Natural killer cell (primary cell): ENCODE measurements at regions not wholly inside any gene's neighbourhood (a gene's known extent, or its start where the extent isn't known, plus 50 kb on each side); places are given as distances from the start of the nearest gene placed in this dataset.
"Not testable (repeated sequence)": the region's sequence is repeated elsewhere in the genome, so short reads cannot be mapped to it uniquely, and the experiment has no call there.

Experiments
- ATAC-seq, 3 donors: fragments of 150-1000 bp in 2 of 3; fragments of 200-7000 bp in 1 of 3; cut with Tn5 transposase; 1 replicate in 1 of 3; 2 replicates in 2 of 3; pipeline ENCODE4 v1.10.0; 2021; ENCODE audit warnings: mild to moderate bottlenecking in 2 of 3, moderate library complexity in 2 of 3
- DNase-seq, 2 donors: peaks; one replicate each; pipeline versions ENCODE4 v3.0.0 to v3.0.0-alpha.2; 2013 to 2021; ENCODE audit warnings: mixed read lengths in 1 of 2
- H3K27ac ChIP-seq: one replicate; pipeline ENCODE4 v1.5.1; 2013; ENCODE audit warnings: mild to moderate bottlenecking, low read length
- H3K27me3 ChIP-seq: one replicate; pipeline ENCODE4 v1.6.1; 2013; ENCODE audit warnings: low read length; ENCODE audit not compliant: control insufficient read depth, insufficient read depth
- H3K36me3 ChIP-seq: one replicate; pipeline ENCODE4 v1.6.1; 2013; ENCODE audit warnings: low read length; ENCODE audit not compliant: control insufficient read depth, insufficient read depth
- H3K4me1 ChIP-seq: one replicate; pipeline ENCODE4 v1.6.1; 2013; ENCODE audit warnings: low read length; ENCODE audit not compliant: control insufficient read depth, insufficient read depth
- H3K4me3 ChIP-seq: one replicate; pipeline ENCODE4 v1.5.1; 2013; ENCODE audit warnings: low read length
- H3K9me3 ChIP-seq: one replicate; pipeline ENCODE4 v1.6.1; 2013; ENCODE audit warnings: low read length; ENCODE audit not compliant: control insufficient read depth, insufficient read depth
- H3K27ac Mint-ChIP-seq, 2 donors: one replicate each; pipeline ENCODE4 v1.8.0; 2022; ENCODE audit warnings: mild to moderate bottlenecking in 2 of 2, mixed read lengths in 2 of 2, moderate library complexity in 1 of 2
- H3K27me3 Mint-ChIP-seq, 2 donors: one replicate each; pipeline ENCODE4 v1.8.0; 2022; ENCODE audit warnings: low read depth in 2 of 2, mixed read lengths in 2 of 2
- H3K36me3 Mint-ChIP-seq: one replicate; pipeline ENCODE4 v1.8.0; 2022; ENCODE audit warnings: mixed read lengths
- H3K4me1 Mint-ChIP-seq, 2 donors: one replicate each; pipeline ENCODE4 v1.8.0; 2022; ENCODE audit warnings: mixed read lengths in 2 of 2
- H3K4me3 Mint-ChIP-seq: one replicate; pipeline ENCODE4 v1.8.0; 2022; ENCODE audit warnings: mild to moderate bottlenecking, moderate library complexity, mixed read lengths
- H3K9me3 Mint-ChIP-seq, 2 donors: one replicate each; pipeline ENCODE4 v1.8.0; 2022; ENCODE audit warnings: mixed read lengths in 2 of 2
- WGBS: methylation state at CpG from one replicate; pipeline ENCODE4 v1.1.7; 2013; ENCODE audit warnings: missing lambda C conversion rate; ENCODE audit not compliant: insufficient coverage; 5-methylcytosine and 5-hydroxymethylcytosine counted together
- intact Hi-C: fragments of 100-400 bp; cut with micrococcal nuclease; formaldehyde crosslinking; loops from one replicate; pipeline ENCODE4 v1.14.2; 2022
- TF ChIP-seq, protein P1 (sequence below): fragments of 200-600 bp; IDR thresholded peaks from one replicate; pipeline ENCODE4 v1.8.0; 2022; ENCODE audit warnings: antibody characterized with exemption

- no peak overlapping the region for H3K4me3 Mint-ChIP-seq
- TF ChIP-seq, protein P1, sequence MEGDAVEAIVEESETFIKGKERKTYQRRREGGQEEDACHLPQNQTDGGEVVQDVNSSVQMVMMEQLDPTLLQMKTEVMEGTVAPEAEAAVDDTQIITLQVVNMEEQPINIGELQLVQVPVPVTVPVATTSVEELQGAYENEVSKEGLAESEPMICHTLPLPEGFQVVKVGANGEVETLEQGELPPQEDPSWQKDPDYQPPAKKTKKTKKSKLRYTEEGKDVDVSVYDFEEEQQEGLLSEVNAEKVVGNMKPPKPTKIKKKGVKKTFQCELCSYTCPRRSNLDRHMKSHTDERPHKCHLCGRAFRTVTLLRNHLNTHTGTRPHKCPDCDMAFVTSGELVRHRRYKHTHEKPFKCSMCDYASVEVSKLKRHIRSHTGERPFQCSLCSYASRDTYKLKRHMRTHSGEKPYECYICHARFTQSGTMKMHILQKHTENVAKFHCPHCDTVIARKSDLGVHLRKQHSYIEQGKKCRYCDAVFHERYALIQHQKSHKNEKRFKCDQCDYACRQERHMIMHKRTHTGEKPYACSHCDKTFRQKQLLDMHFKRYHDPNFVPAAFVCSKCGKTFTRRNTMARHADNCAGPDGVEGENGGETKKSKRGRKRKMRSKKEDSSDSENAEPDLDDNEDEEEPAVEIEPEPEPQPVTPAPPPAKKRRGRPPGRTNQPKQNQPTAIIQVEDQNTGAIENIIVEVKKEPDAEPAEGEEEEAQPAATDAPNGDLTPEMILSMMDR: no peak
- Histone ChIP-seq H3K4me1 (no peaks in the 10 kb centered on the region), H3K36me3 (no peaks in the 10 kb centered on the region), H3K27ac (no peak overlapping the region), H3K9me3 (no peaks in the 10 kb centered on the region), H3K27me3 (no peaks in the 10 kb centered on the region), H3K4me3 (no peak overlapping the region)
- intact Hi-C loops: no loop called here
- no peaks in the 10 kb centered on the region for H3K9me3 Mint-ChIP-seq
- H3K36me3 Mint-ChIP-seq: no peaks in the 10 kb centered on the region
- ATAC-seq: no peak
- DNase-seq: no peak
- no peak overlapping the region for H3K27ac Mint-ChIP-seq
- no peaks in the 10 kb centered on the region for H3K4me1 Mint-ChIP-seq
- H3K27me3 Mint-ChIP-seq: peaks cover 14 to 61% of the 10 kb centered on the region in 2 donors
- WGBS: 77% methylated on average over 1 of the region's 1 CpG
These were observed 266.3 kb upstream of the AGAP1 start for GRCh38 chr2:235227590-235227989.

- H3K4me3 Mint-ChIP-seq, H3K9me3 ChIP-seq, H3K27me3 ChIP-seq, H3K4me3 ChIP-seq, H3K27ac ChIP-seq, ATAC-seq, H3K4me1 Mint-ChIP-seq, H3K36me3 ChIP-seq, H3K4me1 ChIP-seq, H3K27ac Mint-ChIP-seq, intact Hi-C loops, H3K36me3 Mint-ChIP-seq, DNase-seq, H3K9me3 Mint-ChIP-seq: not testable (repeated sequence)
- peaks cover 14 to 61% of the 10 kb centered on the region in 2 donors for H3K27me3 Mint-ChIP-seq
- WGBS: 80% methylated on average over 3 of the region's 3 CpGs
These were observed 265.4 kb upstream of the AGAP1 start for GRCh38 chr2:235228422-235228821.

DNA sequence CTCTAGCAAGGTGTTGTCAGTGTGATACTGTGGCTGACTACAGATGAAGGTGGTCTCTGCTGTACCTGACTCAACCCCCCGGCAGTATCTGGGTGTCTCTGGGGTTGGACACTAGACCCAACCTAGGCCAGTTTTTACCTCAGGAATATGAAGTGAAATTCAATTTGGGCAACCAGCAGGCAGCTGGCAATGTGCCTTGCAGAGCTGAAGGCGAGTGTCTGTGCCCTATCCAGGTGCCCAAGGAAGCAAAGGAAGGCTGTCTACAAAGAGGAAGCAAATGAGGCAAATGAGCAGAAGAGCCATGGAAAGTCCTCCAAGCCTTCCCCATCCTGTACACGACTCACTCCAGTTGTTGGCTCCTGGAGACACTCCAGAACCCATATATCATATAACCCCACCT is 264.6 kb upstream of the AGAP1 start:
- Mint-ChIP-seq H3K27me3 (peaks cover 14 to 53% of the 10 kb centered on the region in 2 donors), H3K36me3 (no peaks in the 10 kb centered on the region), H3K4me1 (no peaks in the 10 kb centered on the region), H3K27ac (no peak overlapping the region), H3K9me3 (no peaks in the 10 kb centered on the region), H3K4me3 (no peak overlapping the region)
- intact Hi-C loops: no loop called here
- no peak for ATAC-seq
- TF ChIP-seq, protein P1: no peak
- Histone ChIP-seq H3K4me3 (no peak overlapping the region), H3K36me3 (no peaks in the 10 kb centered on the region), H3K27me3 (no peaks in the 10 kb centered on the region), H3K9me3 (no peaks in the 10 kb centered on the region), H3K4me1 (no peaks in the 10 kb centered on the region), H3K27ac (no peak overlapping the region)
- 44% methylated on average over 3 of the region's 3 CpGs for WGBS
- DNase-seq: no peak

- no peak overlapping the region for H3K27ac ChIP-seq
- ATAC-seq (no peak), DNase-seq (no peak)
- H3K36me3 ChIP-seq: no peaks in the 10 kb centered on the region
- H3K4me3 Mint-ChIP-seq: no peak overlapping the region
- TF ChIP-seq, protein P1: no peak
- H3K27me3 ChIP-seq: no peaks in the 10 kb centered on the region
- peaks cover 17 to 47% of the 10 kb centered on the region in 2 donors for H3K27me3 Mint-ChIP-seq
- H3K4me3 ChIP-seq: no peak overlapping the region
- intact Hi-C loops: no loop called here
- no peaks in the 10 kb centered on the region for H3K9me3 ChIP-seq
- H3K36me3 Mint-ChIP-seq: no peaks in the 10 kb centered on the region
- no peaks in the 10 kb centered on the region for H3K9me3 Mint-ChIP-seq
- 83% methylated on average over 4 of the region's 8 CpGs for WGBS
- no peaks in the 10 kb centered on the region for H3K4me1 ChIP-seq
- no peak overlapping the region for H3K27ac Mint-ChIP-seq
- no peaks in the 10 kb centered on the region for H3K4me1 Mint-ChIP-seq
These were observed 262.8 kb upstream of the AGAP1 start for GRCh38 chr2:235230821-235231601.
